ENCODE measurements at regions not wholly inside any gene's neighbourhood (a gene's known extent, or its start where the extent isn't known, plus 50 kb on each side); places are given as distances from the start of the nearest gene placed in this dataset.
"Not testable (repeated sequence)": the region's sequence is repeated elsewhere in the genome, so short reads cannot be mapped to it uniquely, and the experiment has no call there.

DNA sequence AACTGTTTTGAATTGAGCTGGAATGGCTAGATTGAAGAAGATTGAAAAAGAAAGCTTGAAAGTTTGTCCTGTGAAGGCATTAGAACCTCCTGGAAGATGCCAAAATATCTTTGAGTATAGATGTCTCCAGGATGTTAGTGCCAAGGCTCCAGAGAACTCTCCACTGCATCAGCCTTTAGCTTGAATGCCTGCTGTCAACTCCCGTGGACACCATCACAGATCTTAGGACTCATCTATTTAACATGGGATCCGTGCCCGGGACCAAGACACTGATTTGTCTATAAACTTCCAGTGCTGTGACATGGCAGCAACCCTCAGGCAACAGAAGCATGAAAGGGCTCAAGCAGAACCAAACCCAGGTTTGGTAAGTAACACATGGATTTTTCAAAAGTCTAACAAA lies 670.9 kb upstream of the ST8SIA4 start:
- no peaks in the 10 kb centered on the region for H3K4me1 ChIP-seq (ENCODE audit: control insufficient read depth in 1 of 2, insufficient read depth in 2 of 2, low read length in 2 of 2)
- H3K36me3 ChIP-seq (ENCODE audit: control insufficient read depth in 1 of 2, insufficient read depth in 2 of 2, low read length in 2 of 2): no peaks in the 10 kb centered on the region
- no peaks in the 10 kb centered on the region for H3K27me3 ChIP-seq (ENCODE audit: low read depth, low read length)
- H3K9me3 ChIP-seq (ENCODE audit: control insufficient read depth in 1 of 2, low read length in 2 of 2): no peaks in the 10 kb centered on the region
- no peak overlapping the region for H3K4me3 ChIP-seq (ENCODE audit: low read depth in 1 of 2, low read length in 2 of 2)
- H3K27ac ChIP-seq (ENCODE audit: low read length): no peak overlapping the region

DNA sequence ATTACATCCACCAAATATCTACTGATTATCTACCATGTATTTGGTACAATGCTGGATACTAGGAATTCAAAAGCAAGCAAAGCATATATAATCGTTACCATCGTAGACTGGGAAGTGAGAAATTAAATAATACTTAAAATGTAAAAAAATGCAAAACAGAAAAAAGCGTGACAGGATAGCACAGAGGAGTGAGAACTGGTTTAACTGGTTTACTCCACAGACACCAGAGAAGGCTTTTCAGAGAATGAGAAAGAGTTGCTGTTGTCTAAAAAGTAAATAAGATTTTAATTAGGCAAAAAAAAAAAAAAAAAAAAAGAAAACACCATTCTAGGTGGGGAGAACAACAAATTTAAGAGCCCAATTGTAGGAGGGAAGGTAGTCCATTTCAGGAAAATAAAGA lies 657.9 kb upstream of the ST8SIA4 start:
- H3K9me3 ChIP-seq (ENCODE audit: control insufficient read depth in 1 of 2, low read length in 2 of 2): peaks cover 0 to 2% of the 10 kb centered on the region in 2 donors
- H3K27ac ChIP-seq (ENCODE audit: low read length): no peak overlapping the region

GRCh38 chr5:101543780-101544179 lies 640.7 kb upstream of the ST8SIA4 start:
- no peaks in the 10 kb centered on the region for H3K27me3 ChIP-seq (ENCODE audit: low read depth, low read length)
- H3K9me3 ChIP-seq (ENCODE audit: control insufficient read depth in 1 of 2, low read length in 2 of 2): peaks cover 0 to 4% of the 10 kb centered on the region in 2 donors

More for the DNA sequence above, 657.9 kb upstream of the ST8SIA4 start:
- Histone ChIP-seq H3K36me3 (ENCODE audit: control insufficient read depth in 1 of 2, insufficient read depth in 2 of 2, low read length in 2 of 2) (no peaks in the 10 kb centered on the region), H3K4me1 (ENCODE audit: control insufficient read depth in 1 of 2, insufficient read depth in 2 of 2, low read length in 2 of 2) (no peaks in the 10 kb centered on the region), H3K4me3 (ENCODE audit: low read depth in 1 of 2, low read length in 2 of 2) (no peak overlapping the region), H3K27me3 (ENCODE audit: low read depth, low read length) (no peaks in the 10 kb centered on the region)

GRCh38 chr5:101539315-101539714 lies 636.2 kb upstream of the ST8SIA4 start:
- Histone ChIP-seq H3K4me3 (ENCODE audit: low read depth in 1 of 2, low read length in 2 of 2) (no peak overlapping the region), H3K4me1 (ENCODE audit: control insufficient read depth in 1 of 2, insufficient read depth in 2 of 2, low read length in 2 of 2) (no peaks in the 10 kb centered on the region), H3K9me3 (ENCODE audit: control insufficient read depth in 1 of 2, low read length in 2 of 2) (peaks cover 3 to 4% of the 10 kb centered on the region in 2 donors), H3K27me3 (ENCODE audit: low read depth, low read length) (no peaks in the 10 kb centered on the region), H3K27ac (ENCODE audit: low read length) (no peak overlapping the region), H3K36me3 (ENCODE audit: control insufficient read depth in 1 of 2, insufficient read depth in 2 of 2, low read length in 2 of 2) (no peaks in the 10 kb centered on the region)

More at GRCh38 chr5:101543780-101544179, 640.7 kb upstream of the ST8SIA4 start:
- Histone ChIP-seq H3K4me3 (ENCODE audit: low read depth in 1 of 2, low read length in 2 of 2) (no peak overlapping the region), H3K27ac (ENCODE audit: low read length) (no peak overlapping the region), H3K4me1 (ENCODE audit: control insufficient read depth in 1 of 2, insufficient read depth in 2 of 2, low read length in 2 of 2) (no peaks in the 10 kb centered on the region), H3K36me3 (ENCODE audit: control insufficient read depth in 1 of 2, insufficient read depth in 2 of 2, low read length in 2 of 2) (no peaks in the 10 kb centered on the region)

- Histone ChIP-seq H3K9me3 (ENCODE audit: control insufficient read depth in 1 of 2, low read length in 2 of 2) (peaks cover 2 to 3% of the 10 kb centered on the region in 2 donors), H3K4me1 (ENCODE audit: control insufficient read depth in 1 of 2, insufficient read depth in 2 of 2, low read length in 2 of 2) (no peaks in the 10 kb centered on the region), H3K27ac (ENCODE audit: low read length) (no peak overlapping the region), H3K4me3 (ENCODE audit: low read depth in 1 of 2, low read length in 2 of 2) (no peak overlapping the region), H3K27me3 (ENCODE audit: low read depth, low read length) (no peaks in the 10 kb centered on the region), H3K36me3 (ENCODE audit: control insufficient read depth in 1 of 2, insufficient read depth in 2 of 2, low read length in 2 of 2) (no peaks in the 10 kb centered on the region)
Observed at GRCh38 chr5:101535626-101536025, 632.5 kb upstream of the ST8SIA4 start.

GRCh38 chr5:101534491-101535110 lies 631.5 kb upstream of the ST8SIA4 start:
- H3K4me3 ChIP-seq (ENCODE audit: low read depth in 1 of 2, low read length in 2 of 2): no peak overlapping the region
- peaks cover 2 to 3% of the 10 kb centered on the region in 2 donors for H3K9me3 ChIP-seq (ENCODE audit: control insufficient read depth in 1 of 2, low read length in 2 of 2)
- no peak overlapping the region for H3K27ac ChIP-seq (ENCODE audit: low read length)
- H3K4me1 ChIP-seq (ENCODE audit: control insufficient read depth in 1 of 2, insufficient read depth in 2 of 2, low read length in 2 of 2): no peaks in the 10 kb centered on the region
- no peaks in the 10 kb centered on the region for H3K36me3 ChIP-seq (ENCODE audit: control insufficient read depth in 1 of 2, insufficient read depth in 2 of 2, low read length in 2 of 2)
- no peaks in the 10 kb centered on the region for H3K27me3 ChIP-seq (ENCODE audit: low read depth, low read length)

GRCh38 chr5:101532430-101532829 lies 629.3 kb upstream of the ST8SIA4 start:
- no peaks in the 10 kb centered on the region for H3K36me3 ChIP-seq (ENCODE audit: control insufficient read depth in 1 of 2, insufficient read depth in 2 of 2, low read length in 2 of 2)
- H3K4me3 ChIP-seq (ENCODE audit: low read depth in 1 of 2, low read length in 2 of 2): no peak overlapping the region
- H3K9me3 ChIP-seq (ENCODE audit: control insufficient read depth in 1 of 2, low read length in 2 of 2): peaks cover 0 to 3% of the 10 kb centered on the region in 2 donors
- H3K4me1 ChIP-seq (ENCODE audit: control insufficient read depth in 1 of 2, insufficient read depth in 2 of 2, low read length in 2 of 2): no peaks in the 10 kb centered on the region
- H3K27ac ChIP-seq (ENCODE audit: low read length): no peak overlapping the region
- no peaks in the 10 kb centered on the region for H3K27me3 ChIP-seq (ENCODE audit: low read depth, low read length)

DNA sequence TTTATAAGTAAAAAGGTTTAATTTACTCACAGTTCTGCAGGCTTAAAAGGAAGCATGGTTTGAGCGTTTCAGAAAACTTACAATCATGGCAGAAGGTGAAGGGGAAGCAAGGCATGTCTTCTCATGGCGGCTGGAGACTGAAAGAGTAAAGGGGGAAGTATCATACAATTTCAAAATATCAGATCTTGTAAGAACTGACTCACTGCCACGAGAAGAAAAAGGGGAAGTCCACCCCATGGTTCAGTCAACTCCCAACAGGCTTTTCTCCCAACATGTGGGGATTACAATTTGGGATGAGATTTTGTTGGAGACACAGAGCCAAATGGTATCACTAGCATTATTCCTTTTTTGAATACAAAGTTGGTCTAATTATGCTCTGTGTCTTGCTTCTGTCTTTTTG lies 627.9 kb upstream of the ST8SIA4 start:
- Histone ChIP-seq H3K9me3 (ENCODE audit: control insufficient read depth in 1 of 2, low read length in 2 of 2) (no peaks in the 10 kb centered on the region), H3K27ac (ENCODE audit: low read length) (no peak overlapping the region), H3K4me1 (ENCODE audit: control insufficient read depth in 1 of 2, insufficient read depth in 2 of 2, low read length in 2 of 2) (no peaks in the 10 kb centered on the region), H3K36me3 (ENCODE audit: control insufficient read depth in 1 of 2, insufficient read depth in 2 of 2, low read length in 2 of 2) (no peaks in the 10 kb centered on the region), H3K4me3 (ENCODE audit: low read depth in 1 of 2, low read length in 2 of 2) (no peak overlapping the region), H3K27me3 (ENCODE audit: low read depth, low read length) (no peaks in the 10 kb centered on the region)

DNA sequence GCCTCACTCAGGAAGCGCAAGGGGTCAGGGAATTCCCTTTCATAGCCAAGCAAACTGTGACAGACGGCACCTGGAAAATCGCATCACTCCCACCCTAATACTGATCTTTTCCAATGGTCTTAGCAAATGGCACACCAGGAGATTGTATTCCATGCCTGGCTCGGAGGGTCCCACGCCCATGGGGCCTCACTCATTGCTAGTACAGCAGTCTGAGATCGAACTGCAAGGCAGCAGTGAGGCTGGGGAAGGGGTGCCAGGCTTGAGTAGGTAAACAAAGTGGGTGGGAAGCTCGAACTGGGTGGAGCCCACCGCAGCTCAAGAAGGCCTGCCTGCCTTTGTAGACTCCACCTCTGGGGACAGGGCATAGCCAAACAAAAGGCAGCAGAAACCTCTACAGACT lies 626.0 kb upstream of the ST8SIA4 start:
- H3K4me1 ChIP-seq (ENCODE audit: control insufficient read depth in 1 of 2, insufficient read depth in 2 of 2, low read length in 2 of 2); H3K9me3 ChIP-seq (ENCODE audit: control insufficient read depth in 1 of 2, low read length in 2 of 2); H3K4me3 ChIP-seq (ENCODE audit: low read depth in 1 of 2, low read length in 2 of 2); H3K27ac ChIP-seq (ENCODE audit: low read length); H3K36me3 ChIP-seq (ENCODE audit: control insufficient read depth in 1 of 2, insufficient read depth in 2 of 2, low read length in 2 of 2); H3K27me3 ChIP-seq (ENCODE audit: low read depth, low read length): not testable (repeated sequence)

DNA sequence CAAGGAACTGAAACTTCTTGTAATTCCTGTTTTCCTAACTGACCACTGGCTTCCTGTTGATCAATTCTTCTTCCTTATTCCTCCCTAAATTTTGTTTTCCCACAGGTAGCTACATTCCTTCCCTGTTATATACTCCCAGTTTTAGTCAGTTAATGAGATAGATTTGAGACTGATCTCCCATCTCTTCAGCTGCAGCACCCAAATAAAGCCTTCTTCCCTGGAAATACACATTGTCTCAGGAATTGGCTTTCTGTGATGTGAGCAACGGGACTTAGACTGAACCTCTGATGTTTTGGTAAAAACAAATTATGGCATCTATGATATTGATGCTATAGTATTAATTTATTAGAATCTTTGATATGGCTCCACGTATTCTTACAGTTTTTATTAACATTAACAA lies 617.3 kb upstream of the ST8SIA4 start:
- H3K27me3 ChIP-seq (ENCODE audit: low read depth, low read length): no peaks in the 10 kb centered on the region
- H3K4me1 ChIP-seq (ENCODE audit: control insufficient read depth in 1 of 2, insufficient read depth in 2 of 2, low read length in 2 of 2): no peaks in the 10 kb centered on the region
- no peaks in the 10 kb centered on the region for H3K36me3 ChIP-seq (ENCODE audit: control insufficient read depth in 1 of 2, insufficient read depth in 2 of 2, low read length in 2 of 2)
- H3K4me3 ChIP-seq (ENCODE audit: low read depth in 1 of 2, low read length in 2 of 2): no peak overlapping the region
- peaks cover 0 to 6% of the 10 kb centered on the region in 2 donors for H3K9me3 ChIP-seq (ENCODE audit: control insufficient read depth in 1 of 2, low read length in 2 of 2)
- H3K27ac ChIP-seq (ENCODE audit: low read length): no peak overlapping the region

DNA sequence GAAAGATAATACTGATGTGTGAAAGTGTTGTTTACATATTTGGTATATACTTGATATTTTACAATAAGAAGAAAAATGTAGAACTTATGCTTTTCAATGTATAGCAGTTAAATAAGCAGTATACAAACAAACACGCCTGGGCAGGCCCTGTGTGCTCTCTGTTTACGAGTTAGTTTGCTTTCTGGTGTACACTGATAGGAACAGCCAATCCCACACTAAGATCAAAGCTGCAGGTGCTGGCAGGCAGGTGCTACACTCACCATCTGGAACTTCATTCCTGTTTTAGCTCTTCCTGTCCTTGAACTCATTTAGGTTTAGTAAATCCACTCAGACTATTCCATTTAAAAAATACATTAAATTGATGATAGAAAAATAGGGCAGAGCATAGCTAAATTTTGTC lies 614.7 kb upstream of the ST8SIA4 start:
- peaks cover 0 to 6% of the 10 kb centered on the region in 2 donors for H3K9me3 ChIP-seq (ENCODE audit: control insufficient read depth in 1 of 2, low read length in 2 of 2)
- no peaks in the 10 kb centered on the region for H3K36me3 ChIP-seq (ENCODE audit: control insufficient read depth in 1 of 2, insufficient read depth in 2 of 2, low read length in 2 of 2)
- H3K4me3 ChIP-seq (ENCODE audit: low read depth in 1 of 2, low read length in 2 of 2): no peak overlapping the region
- no peaks in the 10 kb centered on the region for H3K27me3 ChIP-seq (ENCODE audit: low read depth, low read length)
- no peaks in the 10 kb centered on the region for H3K4me1 ChIP-seq (ENCODE audit: control insufficient read depth in 1 of 2, insufficient read depth in 2 of 2, low read length in 2 of 2)
- H3K27ac ChIP-seq (ENCODE audit: low read length): no peak overlapping the region

DNA sequence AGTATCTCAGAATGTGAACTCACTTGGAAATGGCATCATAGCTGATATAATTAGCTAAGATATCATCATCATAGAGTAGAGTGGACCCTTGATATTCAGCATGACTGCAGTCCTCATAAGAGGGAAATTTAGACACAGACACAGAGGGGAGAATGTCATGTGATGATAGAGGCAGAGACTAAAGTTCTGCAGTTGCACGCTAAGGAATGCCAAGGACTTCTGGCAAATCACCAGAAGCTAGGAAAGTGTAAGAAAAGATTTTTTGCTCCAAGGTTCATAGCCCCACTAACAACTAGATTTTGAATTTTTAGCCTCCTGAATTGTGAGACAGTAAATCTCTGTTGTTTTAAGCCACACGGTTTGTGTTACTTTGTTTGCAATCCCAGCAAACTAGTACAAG lies 612.6 kb upstream of the ST8SIA4 start:
- H3K4me1 ChIP-seq (ENCODE audit: control insufficient read depth in 1 of 2, insufficient read depth in 2 of 2, low read length in 2 of 2): no peaks in the 10 kb centered on the region
- no peaks in the 10 kb centered on the region for H3K36me3 ChIP-seq (ENCODE audit: control insufficient read depth in 1 of 2, insufficient read depth in 2 of 2, low read length in 2 of 2)
- H3K27ac ChIP-seq (ENCODE audit: low read length): no peak overlapping the region
- H3K9me3 ChIP-seq (ENCODE audit: control insufficient read depth in 1 of 2, low read length in 2 of 2): peaks cover 0 to 6% of the 10 kb centered on the region in 2 donors
- H3K27me3 ChIP-seq (ENCODE audit: low read depth, low read length): no peaks in the 10 kb centered on the region
- H3K4me3 ChIP-seq (ENCODE audit: low read depth in 1 of 2, low read length in 2 of 2): no peak overlapping the region
